GM19455 (cell line): ENCODE measurements at regions not wholly inside any gene's neighbourhood (a gene's known extent, or its start where the extent isn't known, plus 50 kb on each side); places are given as distances from the start of the nearest gene placed in this dataset.

Source experiments
- ATAC-seq: cut with Tn5 transposase; IDR thresholded peaks from one replicate; pipeline ENCODE4 v1.9.1; 2021; ENCODE audit not compliant: unreplicated experiment

GRCh38 chr6:11331111-11331510 lies 98.6 kb upstream of the NEDD9 start:
- ATAC-seq, result no peak

- no peak for ATAC-seq
Observed at GRCh38 chr6:11330413-11330760, 97.9 kb upstream of the NEDD9 start.

- ATAC-seq, result no peak
Observed at GRCh38 chr6:11329726-11330412, 97.4 kb upstream of the NEDD9 start.

GRCh38 chr6:11328613-11329247 lies 96.3 kb upstream of the NEDD9 start:
- no peak for ATAC-seq

GRCh38 chr6:11327961-11328360 lies 95.5 kb upstream of the NEDD9 start:
- ATAC-seq, result no peak

GRCh38 chr6:11326116-11326515 lies 93.6 kb upstream of the NEDD9 start:
- no peak for ATAC-seq

GRCh38 chr6:11324453-11325015 lies 92.1 kb upstream of the NEDD9 start:
- ATAC-seq, result peak; percentile 78

- ATAC-seq, result peak; percentile 42
Observed at GRCh38 chr6:11323666-11324452, 91.4 kb upstream of the NEDD9 start.

- no peak for ATAC-seq
Observed at GRCh38 chr6:11322252-11322885, 89.9 kb upstream of the NEDD9 start.

- ATAC-seq, result no peak
Observed at GRCh38 chr6:11320914-11321597, 88.6 kb upstream of the NEDD9 start.

- ATAC-seq, result no peak
Observed at GRCh38 chr6:11318835-11319813, 86.7 kb upstream of the NEDD9 start.

- no peak for ATAC-seq
Observed at GRCh38 chr6:11317885-11318771, 85.7 kb upstream of the NEDD9 start.

- no peak for ATAC-seq
Observed at GRCh38 chr6:11315743-11316437, 83.4 kb upstream of the NEDD9 start.

- no peak for ATAC-seq
Observed at GRCh38 chr6:11313207-11313606, 80.7 kb upstream of the NEDD9 start.

GRCh38 chr6:11311970-11312369 lies 79.5 kb upstream of the NEDD9 start:
- no peak for ATAC-seq

GRCh38 chr6:11309947-11310665 lies 77.6 kb upstream of the NEDD9 start:
- ATAC-seq, result no peak

- ATAC-seq, result no peak
Observed at GRCh38 chr6:11307226-11307625, 74.8 kb upstream of the NEDD9 start.
